ENCODE measurements at regions not wholly inside any gene's neighbourhood (a gene's known extent, or its start where the extent isn't known, plus 50 kb on each side); places are given as distances from the start of the nearest gene placed in this dataset.

DNA sequence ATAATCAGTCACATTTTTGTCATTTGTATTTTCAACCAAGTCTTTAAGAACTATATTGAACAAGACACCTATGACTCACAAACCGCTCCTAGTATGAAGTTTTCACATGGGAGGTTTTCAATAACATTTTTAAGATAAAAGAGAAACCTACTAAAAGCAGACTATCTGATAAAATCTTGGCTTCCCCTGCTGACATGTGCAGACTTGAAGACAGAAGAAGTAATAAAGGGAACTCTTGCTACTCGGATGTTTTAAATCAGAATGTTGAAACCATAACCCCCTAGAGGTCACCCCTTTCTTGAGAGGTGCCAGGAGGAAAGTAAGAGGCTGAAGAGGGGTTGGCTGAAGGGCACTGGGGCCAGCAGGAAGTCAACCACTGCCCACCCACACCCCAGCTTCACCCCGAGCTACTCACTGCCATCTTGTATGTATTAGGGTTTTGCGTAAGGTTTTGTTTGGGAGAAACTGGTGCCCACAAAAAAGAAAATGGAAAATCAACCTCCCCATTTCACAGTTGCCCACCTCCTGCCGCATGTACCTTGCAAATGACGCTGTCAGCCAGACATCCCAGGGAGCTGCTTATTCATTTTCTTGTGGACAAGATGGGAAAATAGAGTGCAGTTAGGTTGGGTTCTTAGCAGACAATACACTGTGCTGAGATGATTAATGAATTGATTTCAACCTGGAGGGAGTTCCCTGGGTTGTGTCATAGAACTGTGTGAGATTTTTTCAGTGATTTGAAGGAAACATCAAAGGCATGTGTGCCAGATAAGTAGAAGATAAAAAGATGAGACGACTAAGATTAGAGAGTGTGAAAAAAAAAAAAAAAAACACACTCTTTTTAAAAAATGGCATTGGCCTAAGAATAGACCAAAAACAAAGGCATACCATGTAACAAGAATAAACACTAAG, 83.2 kb upstream of the TAB2 start:
- H3K4me1 ChIP-seq: peaks cover 0 to 43% (median 7%) of the 10 kb centered on the region in 3 donors
- no peak overlapping the region for H3K4me3 ChIP-seq
- no peaks in the 10 kb centered on the region for H3K36me3 ChIP-seq
- no peak for DNase-seq
- H3K27me3 ChIP-seq: no peaks in the 10 kb centered on the region
- TF ChIP-seq, protein P1, sequence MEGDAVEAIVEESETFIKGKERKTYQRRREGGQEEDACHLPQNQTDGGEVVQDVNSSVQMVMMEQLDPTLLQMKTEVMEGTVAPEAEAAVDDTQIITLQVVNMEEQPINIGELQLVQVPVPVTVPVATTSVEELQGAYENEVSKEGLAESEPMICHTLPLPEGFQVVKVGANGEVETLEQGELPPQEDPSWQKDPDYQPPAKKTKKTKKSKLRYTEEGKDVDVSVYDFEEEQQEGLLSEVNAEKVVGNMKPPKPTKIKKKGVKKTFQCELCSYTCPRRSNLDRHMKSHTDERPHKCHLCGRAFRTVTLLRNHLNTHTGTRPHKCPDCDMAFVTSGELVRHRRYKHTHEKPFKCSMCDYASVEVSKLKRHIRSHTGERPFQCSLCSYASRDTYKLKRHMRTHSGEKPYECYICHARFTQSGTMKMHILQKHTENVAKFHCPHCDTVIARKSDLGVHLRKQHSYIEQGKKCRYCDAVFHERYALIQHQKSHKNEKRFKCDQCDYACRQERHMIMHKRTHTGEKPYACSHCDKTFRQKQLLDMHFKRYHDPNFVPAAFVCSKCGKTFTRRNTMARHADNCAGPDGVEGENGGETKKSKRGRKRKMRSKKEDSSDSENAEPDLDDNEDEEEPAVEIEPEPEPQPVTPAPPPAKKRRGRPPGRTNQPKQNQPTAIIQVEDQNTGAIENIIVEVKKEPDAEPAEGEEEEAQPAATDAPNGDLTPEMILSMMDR (IDR thresholded peaks at IDR 0.05): no peak
- TF ChIP-seq POLR2A (IDR thresholded peaks at IDR 0.05): no peak
- WGBS, 2 donors: 36 to 41% methylated on average over 7 of the region's 7 CpGs
- H3K27ac ChIP-seq: peak overlapping the region in 1 of 4 donors; percentile 36
- intact Hi-C loops (cut with DNase I): no loop called here
- peaks cover 0 to 7% (median 0%) of the 10 kb centered on the region in 3 donors for H3K9me3 ChIP-seq

DNA sequence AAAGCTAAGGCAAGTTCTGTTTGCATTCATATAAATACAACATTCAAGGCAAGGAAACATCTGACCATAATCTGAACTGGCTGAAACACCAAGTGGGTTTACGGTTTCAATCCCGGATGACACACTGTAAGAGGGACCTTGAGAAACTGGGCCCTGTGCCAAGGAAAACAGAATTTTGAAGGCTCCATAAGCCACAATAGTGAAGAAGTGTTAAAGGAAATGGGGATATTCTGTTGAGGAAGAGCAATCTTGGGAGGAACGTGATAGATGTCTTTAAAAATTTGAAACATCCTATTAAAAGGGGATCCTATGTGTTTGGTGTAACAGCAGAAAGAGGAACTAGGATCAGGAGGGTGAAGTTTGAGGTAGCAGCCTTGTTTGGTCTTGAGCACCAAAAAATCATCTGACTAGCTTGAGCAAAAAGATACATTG, 82.4 kb upstream of the TAB2 start:
- H3K4me1 ChIP-seq: peaks cover 0 to 43% (median 7%) of the 10 kb centered on the region in 3 donors
- WGBS, 2 donors: 49 to 54% methylated on average over 3 of the region's 3 CpGs
- no peak for DNase-seq
- intact Hi-C loops (cut with DNase I): no loop called here
- no peak overlapping the region for H3K27ac ChIP-seq
- H3K36me3 ChIP-seq: no peaks in the 10 kb centered on the region
- TF ChIP-seq, protein P1 (IDR thresholded peaks at IDR 0.05): no peak
- no peak for TF ChIP-seq POLR2A (IDR thresholded peaks at IDR 0.05)
- no peak overlapping the region for H3K4me3 ChIP-seq
- H3K27me3 ChIP-seq: no peaks in the 10 kb centered on the region
- H3K9me3 ChIP-seq: peaks cover 0 to 15% (median 0%) of the 10 kb centered on the region in 3 donors

DNA sequence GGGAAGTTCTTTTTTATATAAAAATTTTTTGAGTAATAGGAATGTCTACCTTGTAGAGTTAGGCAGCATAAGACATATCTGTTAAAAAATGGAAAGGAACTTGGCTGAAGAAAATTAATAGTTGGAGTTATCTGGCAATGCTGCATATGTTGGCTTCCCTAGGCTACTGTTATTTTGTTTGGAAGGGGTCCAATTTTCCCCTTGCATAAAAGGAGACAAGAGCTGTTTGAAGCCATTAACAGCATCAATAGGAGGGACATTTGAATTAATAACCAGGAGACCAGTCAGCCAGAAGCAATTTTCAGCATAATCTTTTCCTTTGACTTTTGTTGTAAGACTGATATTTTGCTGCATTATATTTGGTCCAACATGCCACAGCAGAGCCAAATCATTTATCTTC, 80.9 kb upstream of the TAB2 start:
- Histone ChIP-seq H3K4me1 (peaks cover 0 to 34% (median 7%) of the 10 kb centered on the region in 3 donors), H3K36me3 (no peaks in the 10 kb centered on the region), H3K9me3 (peaks cover 0 to 17% (median 0%) of the 10 kb centered on the region in 3 donors), H3K27me3 (peaks cover 0 to under 1% (median 0%) of the 10 kb centered on the region in 4 donors), H3K27ac (no peak overlapping the region), H3K4me3 (no peak overlapping the region)
- intact Hi-C loops (cut with DNase I): no loop called here
- no peak for TF ChIP-seq POLR2A (IDR thresholded peaks at IDR 0.05)
- TF ChIP-seq, protein P1 (IDR thresholded peaks at IDR 0.05): no peak
- no peak for DNase-seq

DNA sequence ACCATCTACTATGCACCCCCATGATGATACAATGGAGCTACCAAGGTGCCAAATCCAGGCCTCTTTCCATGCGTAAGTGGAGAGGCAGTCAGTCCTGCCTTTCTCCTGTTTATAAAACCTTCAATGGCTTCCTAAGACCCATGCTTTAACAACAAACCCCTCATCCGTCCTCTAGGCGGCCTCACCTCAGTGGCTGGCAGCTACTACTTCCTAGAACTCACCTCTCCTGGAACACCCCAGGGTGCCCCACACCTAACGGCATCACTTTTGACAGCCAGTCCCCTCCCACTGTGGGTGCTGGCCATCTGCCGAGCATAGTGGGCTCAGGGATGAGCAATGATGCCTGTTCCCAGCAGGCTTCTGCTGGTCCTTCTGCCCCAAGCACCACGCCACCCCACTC, 80.0 kb upstream of the TAB2 start:
- no peak for TF ChIP-seq POLR2A (IDR thresholded peaks at IDR 0.05)
- TF ChIP-seq, protein P1 (IDR thresholded peaks at IDR 0.05): no peak
- Histone ChIP-seq H3K4me3 (no peak overlapping the region), H3K27me3 (peaks cover 0 to 7% (median 0%) of the 10 kb centered on the region in 4 donors), H3K4me1 (peaks cover 0 to 27% (median 7%) of the 10 kb centered on the region in 3 donors), H3K27ac (no peak overlapping the region), H3K36me3 (no peaks in the 10 kb centered on the region), H3K9me3 (peaks cover 0 to 17% (median 0%) of the 10 kb centered on the region in 3 donors)
- intact Hi-C loops (cut with DNase I): no loop called here
- DNase-seq: no peak
- 90 to 92% methylated on average over 6 of the region's 6 CpGs for WGBS, 2 donors

DNA sequence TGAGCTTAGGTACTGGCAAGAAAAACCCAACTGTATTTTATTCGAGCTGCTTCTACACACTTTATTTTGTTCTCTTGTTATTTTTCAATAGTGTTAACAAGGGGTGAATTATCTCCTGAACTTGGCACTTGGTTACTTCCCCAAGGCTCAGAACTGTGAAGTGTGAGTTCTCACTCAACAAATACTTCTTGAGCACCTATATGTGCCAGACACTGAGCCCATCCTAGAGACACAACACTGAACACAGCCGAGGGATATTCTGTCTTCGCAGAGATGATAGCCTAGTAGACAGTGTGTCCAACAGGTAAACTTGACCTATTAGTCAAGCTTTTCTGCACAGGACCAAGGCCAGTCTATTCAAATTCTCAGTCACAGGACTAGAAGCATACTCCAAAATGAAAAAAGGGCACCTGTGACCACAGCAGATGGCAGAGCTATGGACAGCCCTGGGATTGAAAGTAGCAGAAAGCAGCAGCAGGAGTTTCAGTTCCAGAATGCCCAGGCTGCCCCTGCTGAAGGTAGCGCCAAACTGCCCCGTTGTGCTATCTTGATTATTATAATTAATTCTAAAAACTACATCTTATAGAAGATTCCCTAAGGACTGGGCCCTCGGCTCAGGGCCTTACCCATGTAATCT, 77.8 kb upstream of the TAB2 start:
- no peak for DNase-seq
- no peak overlapping the region for H3K27ac ChIP-seq
- H3K36me3 ChIP-seq: no peaks in the 10 kb centered on the region
- peaks cover 0 to 5% (median 0%) of the 10 kb centered on the region in 3 donors for H3K4me1 ChIP-seq
- TF ChIP-seq, protein P1 (IDR thresholded peaks at IDR 0.05): no peak
- TF ChIP-seq POLR2A (IDR thresholded peaks at IDR 0.05): no peak
- 85 to 92% methylated on average over 5 to 6 of the region's 6 CpGs for WGBS, 2 donors
- peaks cover 0 to 27% (median 0%) of the 10 kb centered on the region in 4 donors for H3K27me3 ChIP-seq
- no peak overlapping the region for H3K4me3 ChIP-seq
- intact Hi-C loops (cut with DNase I): no loop called here
- peaks cover 0 to 17% (median 0%) of the 10 kb centered on the region in 3 donors for H3K9me3 ChIP-seq
